ENCODE measurements at regions not wholly inside any gene's neighbourhood (a gene's known extent, or its start where the extent isn't known, plus 50 kb on each side); places are given as distances from the start of the nearest gene placed in this dataset.

DNA sequence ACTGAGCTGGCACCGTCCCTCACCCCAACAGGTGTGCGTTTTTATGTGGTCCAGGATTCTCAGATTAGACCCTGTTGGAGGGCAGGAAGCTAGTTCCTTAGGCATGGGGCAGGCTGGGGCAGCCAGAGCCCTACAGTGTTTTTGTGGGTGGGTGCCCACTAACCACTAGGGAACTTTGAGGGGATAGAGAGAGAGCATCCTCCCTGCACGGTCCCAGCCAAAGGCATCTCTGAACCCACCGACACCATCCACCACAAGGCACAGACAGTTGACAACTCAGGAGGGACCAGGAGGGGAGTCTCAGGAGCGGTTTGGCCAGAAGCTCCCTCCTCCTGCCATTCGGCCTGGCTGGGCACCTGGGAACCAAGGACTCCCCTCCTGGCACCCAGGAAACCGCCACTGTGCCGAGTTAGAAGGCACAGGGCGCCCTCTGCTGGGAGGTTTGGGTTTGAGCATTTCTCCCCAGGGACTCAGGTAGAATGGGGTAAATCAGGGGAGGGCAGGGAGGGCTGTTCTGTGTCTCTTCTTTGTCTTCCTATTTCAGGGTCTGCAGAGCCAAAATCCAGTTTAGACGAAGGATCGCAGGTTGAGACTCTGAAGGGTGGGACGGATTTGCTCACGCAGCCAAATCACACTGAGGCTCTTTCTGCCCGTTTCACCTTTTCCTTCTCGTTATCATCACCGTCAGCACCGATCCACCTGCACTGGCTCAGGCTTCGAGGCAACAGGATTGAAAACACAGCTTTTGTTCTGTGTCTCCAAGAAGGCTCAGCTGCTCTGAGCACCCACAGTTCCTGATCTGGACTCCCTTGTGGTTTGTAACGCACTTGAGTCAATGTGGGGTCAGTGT is 84.8 kb upstream of the COL13A1 start:
- DNase-seq, result peak; percentile 30

DNA sequence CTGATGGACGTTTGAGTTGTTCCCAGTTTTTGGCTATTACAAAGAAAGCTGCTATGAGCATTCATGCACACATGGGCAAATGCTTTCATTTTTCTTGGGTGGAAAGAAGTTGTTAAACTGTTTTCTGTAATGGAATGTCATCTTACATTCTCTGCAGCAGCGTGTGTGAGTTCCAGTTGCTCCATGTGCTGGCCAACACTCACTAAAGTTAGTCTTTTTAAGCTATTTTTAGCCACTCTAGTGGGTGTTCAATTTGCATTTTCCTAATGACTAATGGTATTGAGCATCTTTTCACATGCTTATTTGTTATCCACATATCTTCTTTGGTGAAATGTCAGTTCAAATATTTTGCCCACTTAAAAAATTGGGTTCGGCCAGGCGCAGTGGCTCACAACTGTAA is 82.8 kb upstream of the COL13A1 start:
- DNase-seq, result no peak

DNA sequence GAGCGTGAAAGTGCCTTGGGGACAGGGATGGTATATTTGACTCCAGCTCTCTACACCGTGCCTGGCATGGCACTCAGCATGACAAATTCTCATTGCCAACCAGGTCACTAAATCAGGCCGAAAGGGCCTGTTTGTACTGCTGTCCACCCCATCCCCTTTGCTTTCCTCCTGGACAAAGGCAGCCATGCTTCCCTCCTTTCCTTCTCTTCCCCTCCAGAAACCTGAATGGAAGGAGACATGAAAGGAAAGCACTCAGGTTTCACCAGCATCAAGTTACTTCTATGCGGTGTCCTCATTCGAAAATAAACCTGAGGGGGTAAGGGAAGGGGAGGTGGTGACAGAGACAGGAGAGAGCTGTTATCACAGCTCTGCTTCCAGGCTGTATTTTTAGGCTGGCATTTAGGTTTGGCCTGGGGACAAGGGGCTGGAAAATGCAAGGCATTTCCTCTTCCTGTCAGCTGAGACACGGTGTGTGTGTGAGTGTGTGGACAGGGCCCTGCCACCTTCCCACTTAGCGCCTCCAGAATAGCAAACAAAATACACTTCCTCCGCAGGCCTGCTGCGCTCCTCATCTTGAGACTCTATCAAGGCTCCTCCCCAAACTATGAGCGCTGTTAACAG is 79.9 kb upstream of the COL13A1 start:
- DNase-seq, result peak; percentile 57

DNA sequence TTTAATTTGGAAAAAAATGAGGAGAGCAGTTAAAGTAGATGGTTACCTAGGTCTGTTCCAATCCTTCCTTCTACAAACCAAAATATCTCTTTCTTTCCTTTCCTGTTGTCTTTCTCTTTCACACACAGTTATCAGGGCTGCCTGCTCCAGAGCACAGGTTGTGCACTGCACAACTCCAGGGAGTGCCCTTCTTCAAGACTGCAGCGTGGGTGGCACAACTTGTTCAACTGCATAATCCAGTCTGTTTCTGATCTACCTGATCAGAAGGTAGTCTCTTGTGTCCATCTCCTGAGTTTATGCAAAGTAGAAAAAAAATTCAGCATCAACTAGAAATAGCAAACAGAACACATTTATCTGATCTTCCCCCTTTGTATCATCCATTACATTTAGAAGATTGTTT is 78.1 kb upstream of the COL13A1 start:
- DNase-seq, result no peak

DNA sequence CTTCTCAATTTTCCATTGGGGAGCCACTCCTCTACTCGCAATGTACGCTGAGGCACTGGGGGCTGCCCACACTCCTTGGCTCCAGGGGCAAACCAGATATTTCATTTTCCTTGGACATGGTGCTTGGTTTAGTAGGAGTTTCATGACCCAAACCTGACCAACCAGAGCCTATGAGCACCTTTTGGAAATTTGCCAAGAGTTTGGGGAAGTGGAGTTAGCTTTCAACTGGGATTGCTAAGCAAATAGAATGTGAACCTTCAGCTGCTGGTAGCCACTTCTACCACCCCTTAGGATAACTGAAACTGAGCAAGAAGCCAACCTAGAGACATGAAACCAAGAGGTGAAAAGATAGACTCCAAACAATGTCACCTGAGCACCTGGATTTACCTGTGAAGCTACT is 74.9 kb upstream of the COL13A1 start:
- DNase-seq, result peak; percentile 16

DNA sequence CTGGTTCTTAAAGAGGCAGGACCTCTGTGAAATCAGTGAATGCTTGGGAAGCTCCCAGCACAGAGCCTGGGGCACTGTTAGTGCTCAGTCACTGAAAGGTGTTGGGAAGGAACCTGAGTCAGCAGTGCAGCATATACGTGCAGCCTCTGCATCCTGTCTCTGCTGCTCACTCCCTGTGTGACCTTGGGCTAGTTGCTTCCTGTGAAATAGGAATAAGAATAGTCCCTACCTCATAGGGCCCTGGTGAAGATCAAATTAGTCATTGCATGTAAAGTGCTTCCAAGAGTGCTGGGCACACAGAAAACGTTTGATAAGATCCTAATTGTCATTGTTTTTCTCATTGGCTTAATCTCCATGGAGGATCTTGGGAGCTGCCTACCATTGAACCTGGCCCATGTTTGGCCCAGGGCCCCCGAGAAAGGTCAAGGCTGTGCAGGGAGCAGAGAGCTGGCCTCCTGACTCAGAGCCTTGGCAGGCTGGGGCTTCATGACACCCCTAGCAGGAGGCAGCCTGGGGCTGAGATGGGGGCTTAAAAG is 73.3 kb upstream of the COL13A1 start:
- no peak for DNase-seq

DNA sequence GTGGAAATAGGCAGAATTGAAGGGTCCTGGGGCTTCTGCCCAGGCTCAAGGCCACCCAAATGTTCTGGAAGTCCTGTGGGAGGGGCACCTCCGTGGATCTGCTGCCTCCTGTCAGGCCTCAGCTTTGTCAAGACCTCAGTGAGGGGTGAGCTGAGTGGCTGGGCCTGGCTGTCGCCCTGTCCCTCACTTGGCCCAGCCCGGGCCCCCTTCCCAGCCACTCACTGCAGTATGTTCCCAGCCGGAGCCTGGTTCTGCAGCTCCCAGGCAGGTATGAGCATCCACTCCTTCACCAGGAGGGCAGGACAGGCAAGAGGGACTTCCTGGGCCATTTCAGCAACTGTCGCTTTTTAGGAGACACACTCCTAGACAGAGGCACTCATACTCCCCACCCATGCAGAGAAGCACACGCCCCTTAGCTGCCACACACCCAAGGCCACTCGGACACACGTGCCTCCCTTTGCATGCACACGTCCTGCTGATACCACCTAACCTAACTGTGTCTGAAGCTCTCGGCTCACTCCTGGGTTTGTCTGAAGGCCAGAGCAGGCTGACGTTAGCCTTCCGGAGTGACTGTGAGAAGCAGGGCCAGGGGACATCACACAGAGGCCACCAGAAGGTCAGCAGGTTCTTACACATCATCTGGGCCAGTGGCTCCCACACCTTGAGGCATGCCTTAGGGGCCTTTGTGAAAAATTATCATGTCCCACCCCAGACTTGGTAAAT is 72.2 kb upstream of the COL13A1 start:
- DNase-seq, result no peak

DNA sequence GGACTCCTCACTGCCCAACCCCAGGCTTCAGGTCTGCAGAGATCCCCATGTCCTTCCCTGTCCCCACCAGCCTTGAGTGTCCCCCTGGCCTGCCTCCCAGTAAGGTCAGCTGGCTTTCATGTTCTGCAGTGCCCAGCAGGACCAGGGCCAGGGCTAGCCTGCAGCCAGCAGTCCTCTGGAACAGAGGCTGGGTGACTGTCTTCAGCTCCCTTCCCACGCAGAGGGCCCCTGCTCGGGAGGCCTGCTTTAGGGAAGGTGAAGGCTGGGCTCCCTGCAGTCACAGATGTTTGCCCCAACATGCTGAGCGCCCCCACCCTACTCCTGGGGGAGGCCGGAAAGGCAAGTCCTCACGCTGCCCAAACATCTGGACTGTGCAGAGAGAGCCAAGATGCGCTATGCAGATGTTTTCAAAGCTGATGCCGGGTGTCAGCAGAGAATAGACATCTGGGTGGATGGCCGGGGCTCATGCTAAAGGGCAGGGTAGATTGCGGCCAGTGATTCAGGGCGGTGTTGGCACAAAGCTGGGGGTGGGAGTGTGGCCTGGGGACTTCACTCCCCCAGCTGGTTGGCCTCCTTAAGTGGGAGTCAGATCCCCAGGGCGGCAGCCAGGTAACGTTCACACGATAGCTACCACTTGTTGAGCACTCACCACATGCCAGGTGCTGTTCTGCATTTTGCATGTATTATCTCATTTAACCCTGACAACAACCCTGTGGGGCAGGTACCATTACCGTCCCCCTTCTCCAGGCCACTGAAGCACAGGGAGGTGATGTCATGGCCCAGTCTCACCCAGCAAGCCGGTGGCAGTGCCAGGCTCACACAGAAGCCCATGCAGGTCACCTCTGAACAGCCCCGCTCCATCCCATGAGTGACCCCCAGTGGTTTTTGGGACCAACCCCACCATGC is 71.2 kb upstream of the COL13A1 start:
- DNase-seq, result no peak

DNA sequence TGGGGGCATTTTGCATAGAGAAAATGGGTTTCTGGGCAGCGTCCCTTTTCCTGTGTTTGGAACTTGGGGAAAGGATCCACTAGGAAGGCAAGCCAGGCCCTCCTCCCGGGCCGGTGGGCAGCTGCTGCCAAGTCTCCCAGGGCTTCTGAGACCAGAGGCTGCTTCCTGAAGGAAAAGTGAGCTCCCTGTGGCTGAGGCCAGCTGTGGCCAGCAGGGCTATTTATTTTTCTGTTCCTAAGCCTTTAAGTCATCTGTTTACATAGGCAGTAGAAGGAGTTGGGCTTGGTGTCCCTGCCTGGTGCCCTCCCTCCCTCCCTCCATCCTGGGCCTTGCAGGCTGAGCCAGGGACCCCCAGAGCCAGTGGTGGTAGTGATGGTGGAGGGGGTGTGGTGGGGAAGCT is 70.5 kb upstream of the COL13A1 start:
- DNase-seq, result no peak

DNA sequence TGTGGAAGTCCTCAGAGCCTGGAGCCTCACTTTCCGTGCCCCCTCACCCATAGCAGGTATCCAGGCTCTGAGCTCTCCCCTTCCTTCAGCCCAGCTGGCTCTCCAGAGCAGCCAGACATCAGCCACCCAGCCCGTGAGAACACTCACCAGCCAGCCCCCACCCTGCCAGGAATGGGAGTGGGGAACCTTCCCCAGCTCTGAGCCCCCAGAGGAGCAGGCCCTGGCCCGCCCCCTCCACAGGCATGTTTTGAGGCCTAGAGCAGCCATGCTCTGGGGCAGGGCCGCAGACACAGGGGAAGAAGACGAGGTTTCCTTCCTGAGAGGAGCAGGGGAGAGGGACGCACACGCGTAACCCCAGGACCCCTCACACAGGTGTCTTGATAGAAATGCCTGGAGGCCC is 70.0 kb upstream of the COL13A1 start:
- no peak for DNase-seq

DNA sequence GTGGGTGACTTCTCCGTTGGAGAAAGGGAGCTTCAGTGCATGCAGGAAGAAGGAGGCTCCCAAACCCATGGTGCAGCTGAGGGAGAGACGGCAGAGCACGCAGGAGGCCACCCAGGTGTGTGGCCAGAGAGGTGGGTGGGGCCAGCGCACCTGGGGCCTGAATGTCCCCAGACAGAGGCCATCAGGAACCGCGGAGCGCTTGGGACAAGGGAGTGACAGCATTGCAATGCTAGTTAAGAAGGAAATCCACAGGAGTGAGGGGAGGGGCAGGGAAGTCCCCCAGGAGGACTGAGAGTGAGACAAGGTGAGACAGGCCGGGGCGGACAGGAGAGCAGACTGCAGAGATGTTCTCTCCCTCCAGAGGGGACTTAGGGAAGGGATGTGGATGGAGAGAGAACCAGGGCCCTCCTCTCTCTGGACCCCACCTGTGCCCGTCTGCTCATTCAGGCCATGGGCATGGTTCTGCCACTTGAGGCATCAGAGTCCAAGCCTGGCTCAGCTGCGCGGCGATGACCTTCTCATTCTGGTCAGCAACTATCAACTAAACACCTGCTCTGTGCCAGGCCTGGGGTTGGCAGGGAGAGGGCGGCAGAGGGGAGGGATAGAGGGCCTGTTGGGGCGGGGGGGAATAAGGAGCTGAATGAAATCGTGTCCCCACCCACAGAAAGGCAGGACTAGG is 69.4 kb upstream of the COL13A1 start:
- DNase-seq, result no peak

DNA sequence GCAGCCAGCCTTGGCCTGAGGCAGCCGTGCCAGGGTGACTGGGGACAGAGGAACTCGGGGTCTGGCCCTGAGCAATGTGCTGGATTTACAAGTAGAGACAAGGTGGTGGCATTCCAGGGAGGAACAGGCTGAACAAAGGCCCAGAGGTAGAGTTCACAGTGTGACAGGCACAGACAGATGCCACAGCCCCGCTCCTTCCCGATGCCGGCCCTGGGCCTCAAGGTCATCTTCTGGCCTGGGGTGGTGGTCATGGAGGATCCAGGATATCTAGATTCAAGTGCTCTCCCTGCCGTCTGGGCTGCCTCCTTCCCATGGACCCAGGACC is 68.9 kb upstream of the COL13A1 start:
- DNase-seq, result no peak

DNA sequence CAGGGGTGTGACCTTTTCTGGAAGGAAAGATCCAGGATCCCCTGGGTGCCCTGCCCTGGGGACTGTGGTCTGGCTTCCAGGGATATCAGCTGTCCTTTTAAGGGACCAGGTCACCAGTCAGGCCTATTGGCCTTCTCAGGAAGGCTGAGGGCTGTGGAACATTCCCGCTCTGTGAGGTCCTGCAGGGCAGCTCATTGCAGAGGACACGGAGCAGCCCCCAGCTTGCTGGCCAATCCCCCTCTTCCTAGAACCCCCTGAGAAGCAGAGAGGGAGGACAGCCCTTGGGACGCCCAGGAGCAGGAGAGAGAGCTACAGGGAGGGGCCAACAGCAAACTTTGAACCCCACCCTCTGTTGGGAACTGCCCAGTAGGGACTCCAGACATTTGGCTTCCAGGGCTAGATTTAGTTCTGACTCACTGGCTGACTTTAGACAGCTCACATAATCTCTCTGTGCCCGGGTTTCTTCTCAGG is 67.9 kb upstream of the COL13A1 start:
- DNase-seq, result no peak

DNA sequence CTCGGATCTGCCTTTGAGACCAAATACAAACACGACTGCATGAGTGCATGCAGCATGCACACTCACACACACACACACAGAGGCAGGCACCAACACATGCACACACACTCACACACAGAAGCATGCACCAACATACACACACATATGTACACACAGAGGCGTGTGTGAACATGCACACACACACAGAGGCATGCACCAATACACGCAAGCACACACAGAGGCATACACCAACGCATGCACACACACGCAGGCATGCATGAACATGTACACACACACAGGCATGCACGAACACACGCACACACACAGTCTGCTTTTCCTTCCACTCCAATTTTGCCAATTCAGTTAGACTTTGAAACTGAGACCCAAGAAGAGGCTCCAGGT is 67.3 kb upstream of the COL13A1 start:
- no peak for DNase-seq

DNA sequence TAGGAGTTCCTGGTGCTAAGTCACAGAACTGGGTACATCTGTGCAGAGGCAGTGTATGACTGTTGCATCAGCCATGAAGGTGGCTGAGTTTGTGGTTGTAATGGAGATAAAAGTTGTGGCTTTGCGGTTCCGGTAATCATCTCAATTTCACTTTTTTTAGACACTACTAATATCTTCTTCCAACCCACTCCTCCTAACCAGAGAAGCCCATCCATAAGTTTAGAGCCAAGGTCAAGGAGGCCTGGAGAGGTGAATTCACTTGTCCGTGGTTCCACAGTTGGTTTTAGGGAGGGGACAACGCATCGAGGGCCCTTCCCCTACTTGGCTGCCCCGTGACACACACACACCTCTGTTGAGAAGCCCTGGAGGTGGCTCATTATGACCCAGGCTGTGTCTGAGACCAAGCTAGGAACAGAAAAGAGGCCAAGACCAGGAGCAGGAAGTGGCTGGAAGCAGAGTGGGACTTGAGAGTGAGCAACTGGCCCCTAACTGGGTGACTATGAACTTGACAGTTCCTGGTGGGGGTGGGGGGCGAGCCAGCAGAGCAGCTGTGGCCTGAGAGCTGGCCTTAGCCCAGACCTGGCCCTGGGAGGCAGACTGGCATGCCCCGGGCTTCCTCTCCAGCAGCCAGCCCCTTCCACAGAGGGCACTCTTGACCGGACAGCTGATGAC is 66.8 kb upstream of the COL13A1 start:
- DNase-seq, result no peak

DNA sequence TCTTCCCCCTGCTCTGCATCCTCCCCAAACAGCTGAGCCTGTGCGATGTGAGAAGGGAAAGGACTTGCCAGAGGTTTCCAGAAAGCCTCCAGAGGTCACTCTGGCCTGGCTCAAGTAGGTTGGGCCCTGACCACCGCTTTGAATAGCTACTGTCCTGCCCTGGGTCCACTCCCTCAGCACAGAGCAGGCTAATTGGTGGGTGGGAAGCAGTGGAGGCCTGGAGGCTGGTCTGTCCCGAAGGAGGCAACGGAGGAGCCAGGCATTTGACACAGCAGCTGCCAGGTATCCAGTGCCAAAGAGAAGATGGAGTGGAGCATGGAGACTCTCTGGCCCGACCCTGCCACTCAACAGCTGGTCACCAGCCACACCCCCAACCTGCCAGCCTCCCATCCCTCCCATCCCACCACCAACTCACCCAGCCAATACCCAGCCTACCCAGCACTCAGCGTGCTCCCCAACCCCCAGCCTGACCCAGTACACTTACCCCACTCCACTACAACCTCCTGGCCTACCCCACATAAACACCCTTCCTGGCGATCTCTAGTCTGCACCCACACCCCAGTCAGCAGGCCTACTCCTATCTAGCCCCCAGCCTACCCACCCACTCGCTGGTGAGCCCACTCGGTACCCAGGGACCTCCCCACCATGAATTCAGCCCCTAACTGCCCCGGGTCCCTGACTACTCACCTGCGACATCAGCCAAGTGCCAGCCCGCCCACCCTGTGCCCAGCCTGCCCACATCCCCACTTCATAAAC is 64.6 kb upstream of the COL13A1 start:
- no peak for DNase-seq

DNA sequence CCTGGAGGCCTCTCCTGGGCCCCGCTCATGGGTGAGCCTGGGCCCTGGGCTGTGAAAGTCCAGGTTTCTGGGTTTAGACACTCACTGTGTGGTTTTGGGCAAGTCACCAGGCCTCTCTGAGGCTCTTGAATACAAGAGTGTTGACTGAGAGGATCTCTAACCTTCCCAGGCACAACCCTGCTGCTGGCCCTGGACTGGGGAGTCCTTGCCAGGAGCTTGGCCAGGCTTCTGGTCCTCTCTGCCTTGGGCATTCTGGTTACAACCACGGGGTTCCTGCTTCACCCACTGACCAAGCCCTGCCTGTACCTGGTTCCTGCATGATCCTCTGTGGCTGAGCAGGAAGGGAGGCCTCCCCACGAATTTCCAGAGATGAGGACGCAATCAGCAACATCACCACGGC is 63.6 kb upstream of the COL13A1 start:
- DNase-seq, result no peak

DNA sequence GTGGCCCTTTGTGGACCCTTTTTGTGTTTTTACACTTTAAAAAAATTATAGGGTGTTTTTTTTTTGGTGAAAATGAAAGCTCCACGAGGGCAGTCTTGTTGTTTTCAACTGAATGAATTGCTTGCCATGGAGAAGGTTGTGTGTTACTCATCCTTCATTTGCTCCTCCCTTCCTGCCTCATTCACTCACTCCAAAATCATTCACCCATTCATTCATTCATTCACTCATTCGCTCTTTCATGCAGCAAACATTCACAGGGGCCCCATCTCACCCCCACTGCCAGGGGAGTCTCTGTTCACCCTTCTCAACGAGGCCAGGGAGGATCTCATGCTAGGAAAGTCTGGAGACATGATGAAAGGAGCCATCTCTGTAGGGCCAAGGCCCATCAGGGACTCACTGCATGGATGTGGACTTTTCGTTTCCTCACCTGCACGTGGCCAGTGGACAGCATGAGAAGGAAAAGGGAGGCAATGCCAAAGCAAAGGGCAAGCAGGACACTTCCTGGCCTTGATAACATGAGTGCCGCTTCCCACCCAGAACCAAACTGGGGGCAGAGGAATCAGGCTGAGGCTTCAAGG is 62.8 kb upstream of the COL13A1 start:
- DNase-seq, result no peak

DNA sequence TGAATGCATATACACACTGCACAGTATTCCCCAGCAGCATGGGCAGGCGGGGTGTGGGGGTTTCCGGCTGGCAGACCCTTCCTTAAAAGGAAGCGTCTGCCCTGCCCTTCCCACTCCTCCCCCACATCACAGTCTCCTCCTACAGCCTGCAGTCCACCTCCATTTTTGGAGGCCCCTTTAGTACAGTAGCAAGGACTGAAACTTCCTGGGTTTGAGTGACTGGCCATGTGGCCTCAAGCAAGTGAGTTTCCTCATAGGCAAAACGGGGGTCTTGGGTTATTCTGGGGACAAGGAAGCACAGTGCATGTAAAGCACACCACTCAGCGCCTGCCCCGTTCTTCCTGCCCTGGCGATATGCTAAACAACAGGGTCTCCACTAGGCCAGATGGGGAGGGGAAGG is 62.1 kb upstream of the COL13A1 start:
- no peak for DNase-seq

DNA sequence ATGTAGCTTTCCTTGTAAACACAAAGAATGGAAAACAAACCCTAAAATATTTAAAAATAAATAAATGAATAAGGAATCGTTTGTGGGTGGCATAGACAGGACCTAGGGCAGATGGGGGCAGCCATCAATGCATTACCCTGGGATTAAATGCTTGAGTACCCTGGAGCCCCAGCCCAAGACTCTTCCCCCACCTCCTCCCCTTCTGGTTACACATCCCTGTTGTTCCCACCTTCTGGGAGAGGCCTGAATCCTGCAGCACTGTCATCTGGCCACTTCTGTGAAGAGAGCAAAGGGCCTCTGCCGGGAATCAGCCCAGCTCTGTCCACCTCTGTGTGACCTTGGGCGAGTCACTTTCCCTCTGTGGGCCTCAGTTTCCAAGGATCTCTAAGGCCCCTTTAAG is 61.6 kb upstream of the COL13A1 start:
- no peak for DNase-seq
